KG1 (cell line): ENCODE measurements at regions not wholly inside any gene's neighbourhood (a gene's known extent, or its start where the extent isn't known, plus 50 kb on each side); places are given as distances from the start of the nearest gene placed in this dataset.

Experiments used
- DNase-seq: peaks from one replicate; lab custom pipeline; 2025; lab: John Stamatoyannopoulos, UW

GRCh38 chr19:32105527-32106310 is 239.7 kb upstream of the ZNF507 start:
- DNase-seq: no peak

- no peak for DNase-seq
Observed at GRCh38 chr19:32122258-32122657, 223.2 kb upstream of the ZNF507 start.

- DNase-seq: no peak
Observed at GRCh38 chr19:32123355-32123940, 222.0 kb upstream of the ZNF507 start.

GRCh38 chr19:32124585-32124984 is 220.8 kb upstream of the ZNF507 start:
- DNase-seq: no peak

GRCh38 chr19:32129141-32129540 is 216.3 kb upstream of the ZNF507 start:
- no peak for DNase-seq

- DNase-seq: no peak
Observed at GRCh38 chr19:32130332-32130731, 215.1 kb upstream of the ZNF507 start.

GRCh38 chr19:32131005-32131404 is 214.4 kb upstream of the ZNF507 start:
- no peak for DNase-seq

GRCh38 chr19:32138416-32138815 is 207.0 kb upstream of the ZNF507 start:
- DNase-seq: no peak

- no peak for DNase-seq
Observed at GRCh38 chr19:32141840-32142511, 203.4 kb upstream of the ZNF507 start.

- no peak for DNase-seq
Observed at GRCh38 chr19:32146664-32147063, 198.7 kb upstream of the ZNF507 start.

GRCh38 chr19:32150605-32151004 is 194.8 kb upstream of the ZNF507 start:
- DNase-seq: no peak

GRCh38 chr19:32154418-32154817 is 191.0 kb upstream of the ZNF507 start:
- DNase-seq: no peak

- no peak for DNase-seq
Observed at GRCh38 chr19:32164384-32164992, 180.9 kb upstream of the ZNF507 start.

GRCh38 chr19:32165141-32165540 is 180.3 kb upstream of the ZNF507 start:
- DNase-seq: no peak

GRCh38 chr19:32165750-32166149 is 179.7 kb upstream of the ZNF507 start:
- DNase-seq: no peak

GRCh38 chr19:32166238-32166637 is 179.2 kb upstream of the ZNF507 start:
- no peak for DNase-seq

GRCh38 chr19:32168111-32168510 is 177.3 kb upstream of the ZNF507 start:
- no peak for DNase-seq

- DNase-seq: no peak
Observed at GRCh38 chr19:32168606-32169005, 176.8 kb upstream of the ZNF507 start.

- no peak for DNase-seq
Observed at GRCh38 chr19:32171719-32172151, 173.7 kb upstream of the ZNF507 start.

GRCh38 chr19:32172566-32173160 is 172.7 kb upstream of the ZNF507 start:
- DNase-seq: no peak

GRCh38 chr19:32173836-32174235 is 171.6 kb upstream of the ZNF507 start:
- no peak for DNase-seq

- DNase-seq: no peak
Observed at GRCh38 chr19:32174386-32175113, 170.9 kb upstream of the ZNF507 start.
